Effector memory CD8-positive, alpha-beta T cell (primary cell): ENCODE measurements at regions not wholly inside any gene's neighbourhood (a gene's known extent, or its start where the extent isn't known, plus 50 kb on each side); places are given as distances from the start of the nearest gene placed in this dataset.

ENCODE experiments used
- ATAC-seq: fragments of 150-1000 bp; cut with Tn5 transposase; replicated peaks from 2 replicates; pipeline ENCODE4 v1.10.0; 2021; ENCODE audit warnings: mild to moderate bottlenecking, moderate library complexity
- DNase-seq, 3 experiments: peaks; one replicate each; pipeline ENCODE4 v3.0.0; 2021
- H3K27ac Mint-ChIP-seq, 2 donors: one replicate each; pipeline ENCODE4 v1.8.0; 2022; ENCODE audit warnings: mild to moderate bottlenecking in 2 of 2, mixed read lengths in 2 of 2, moderate library complexity in 2 of 2
- H3K27me3 Mint-ChIP-seq, 2 donors: one replicate each; pipeline ENCODE4 v1.8.0; 2022; ENCODE audit warnings: mixed read lengths in 2 of 2
- H3K36me3 Mint-ChIP-seq: one replicate; pipeline ENCODE4 v1.8.0; 2022; ENCODE audit warnings: mild to moderate bottlenecking, moderate library complexity, mixed read lengths; ENCODE audit not compliant: insufficient read depth
- H3K4me1 Mint-ChIP-seq, 2 donors: one replicate each; pipeline ENCODE4 v1.8.0; 2022; ENCODE audit warnings: low read depth in 2 of 2, mixed read lengths in 2 of 2
- H3K4me3 Mint-ChIP-seq, 2 donors: one replicate each; pipeline ENCODE4 v1.8.0; 2022; ENCODE audit warnings: mild to moderate bottlenecking in 2 of 2, mixed read lengths in 2 of 2, moderate library complexity in 2 of 2
- H3K9me3 Mint-ChIP-seq, 2 donors: one replicate each; pipeline ENCODE4 v1.8.0; 2022; ENCODE audit warnings: mixed read lengths in 2 of 2

DNA sequence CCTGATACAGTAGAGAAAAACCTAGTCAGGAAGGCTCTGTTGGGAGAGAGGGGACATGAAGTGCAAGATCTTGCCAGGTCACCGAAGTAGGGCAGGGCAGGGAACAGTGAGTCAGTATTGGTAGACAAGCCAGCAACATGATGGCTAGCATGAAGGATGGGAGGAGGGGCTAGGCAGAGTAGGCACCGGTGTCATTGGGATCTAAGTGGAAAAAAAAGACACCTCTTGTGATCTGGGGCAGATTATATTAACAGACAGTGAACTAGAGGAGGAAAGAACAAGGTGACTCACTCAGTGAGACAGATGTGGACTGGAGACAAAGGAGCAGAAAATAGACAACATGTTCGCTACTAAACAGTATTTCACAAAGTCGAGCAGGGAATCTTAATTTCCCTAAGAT, 149.2 kb upstream of the SLC24A5 start:
- ATAC-seq (no peak), DNase-seq (no peak)
- no peaks in the 10 kb centered on the region for H3K4me1 Mint-ChIP-seq
- no peak overlapping the region for H3K27ac Mint-ChIP-seq
- H3K9me3 Mint-ChIP-seq: peaks cover 0 to 5% of the 10 kb centered on the region in 2 donors
- H3K4me3 Mint-ChIP-seq: no peak overlapping the region
- H3K27me3 Mint-ChIP-seq: no peaks in the 10 kb centered on the region
- H3K36me3 Mint-ChIP-seq: no peaks in the 10 kb centered on the region

DNA sequence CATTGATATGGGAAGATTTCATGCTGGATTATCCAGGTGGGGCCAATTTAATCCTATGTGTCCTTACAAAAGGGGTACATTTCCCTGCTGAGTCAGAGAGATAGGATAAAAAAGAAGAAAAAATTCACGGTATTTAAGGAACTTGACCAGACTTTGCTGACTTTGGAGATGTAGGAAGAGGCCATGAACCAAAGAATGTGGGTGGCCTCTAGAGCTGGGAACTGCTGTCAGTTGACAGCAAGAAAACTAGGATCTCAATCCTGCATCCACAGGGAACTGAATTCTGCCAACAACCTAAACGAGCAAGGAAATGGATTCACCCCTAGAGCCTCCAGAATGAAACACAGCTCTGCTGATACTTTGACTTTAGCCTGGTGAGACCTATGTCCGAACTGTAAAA, 148.1 kb upstream of the SLC24A5 start:
- DNase-seq: no peak
- no peaks in the 10 kb centered on the region for H3K4me1 Mint-ChIP-seq
- peaks cover 2 to 4% of the 10 kb centered on the region in 2 donors for H3K9me3 Mint-ChIP-seq
- H3K36me3 Mint-ChIP-seq: no peaks in the 10 kb centered on the region
- ATAC-seq: no peak
- no peak overlapping the region for H3K4me3 Mint-ChIP-seq
- no peaks in the 10 kb centered on the region for H3K27me3 Mint-ChIP-seq
- H3K27ac Mint-ChIP-seq: no peak overlapping the region

DNA sequence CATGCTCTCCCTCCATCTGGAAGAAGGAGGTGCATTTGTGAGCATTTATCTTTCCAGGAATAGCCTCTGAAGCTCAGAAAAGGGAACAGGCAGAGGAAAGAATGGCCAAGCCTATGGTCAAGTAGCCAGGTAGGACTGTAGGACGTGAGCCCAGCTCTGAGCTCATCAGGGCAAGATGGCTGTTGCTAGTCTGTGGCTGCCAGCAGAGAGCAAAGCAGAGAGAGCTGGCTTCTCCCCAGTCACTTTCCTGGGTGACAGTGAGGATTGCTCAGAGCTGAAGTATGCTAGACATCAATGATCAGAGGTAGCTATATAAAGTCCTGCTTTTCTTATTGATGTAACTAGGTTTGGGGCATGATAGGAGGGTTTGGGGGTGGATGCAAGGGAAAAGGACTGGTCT, 146.1 kb upstream of the SLC24A5 start:
- Mint-ChIP-seq H3K4me1 (no peaks in the 10 kb centered on the region), H3K27me3 (no peaks in the 10 kb centered on the region), H3K36me3 (no peaks in the 10 kb centered on the region), H3K9me3 (peaks cover 3 to 9% of the 10 kb centered on the region in 2 donors), H3K27ac (no peak overlapping the region), H3K4me3 (no peak overlapping the region)
- DNase-seq: no peak
- no peak for ATAC-seq

- ATAC-seq: no peak
- H3K4me3 Mint-ChIP-seq: no peak overlapping the region
- H3K36me3 Mint-ChIP-seq: no peaks in the 10 kb centered on the region
- no peaks in the 10 kb centered on the region for H3K4me1 Mint-ChIP-seq
- H3K27ac Mint-ChIP-seq: no peak overlapping the region
- no peak for DNase-seq
- H3K27me3 Mint-ChIP-seq: no peaks in the 10 kb centered on the region
- peaks cover 3 to 9% of the 10 kb centered on the region in 2 donors for H3K9me3 Mint-ChIP-seq
Observed at GRCh38 chr15:47975427-47975826, 145.4 kb upstream of the SLC24A5 start.

DNA sequence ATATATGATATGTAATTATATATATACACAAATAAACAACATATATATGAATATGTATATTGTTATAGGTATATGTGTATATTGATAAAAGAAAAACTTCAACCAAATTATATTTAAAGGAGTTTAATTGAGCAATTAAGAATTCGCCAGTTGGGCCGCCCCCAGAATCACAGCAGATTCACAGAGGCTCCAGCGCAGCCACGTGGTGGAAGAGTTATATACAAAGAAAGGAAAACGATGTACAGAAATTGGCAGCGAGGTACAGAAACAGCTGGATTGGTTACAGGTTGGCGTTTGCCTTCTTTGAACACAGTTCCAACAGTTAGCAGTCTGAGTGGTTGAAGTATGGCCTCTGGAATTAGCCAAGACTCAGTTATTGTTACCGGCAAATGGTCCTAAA, 137.3 kb upstream of the SLC24A5 start:
- H3K9me3 Mint-ChIP-seq: no peaks in the 10 kb centered on the region
- H3K36me3 Mint-ChIP-seq: no peaks in the 10 kb centered on the region
- no peaks in the 10 kb centered on the region for H3K27me3 Mint-ChIP-seq
- no peaks in the 10 kb centered on the region for H3K4me1 Mint-ChIP-seq
- ATAC-seq (no peak), DNase-seq (no peak)
- no peak overlapping the region for H3K4me3 Mint-ChIP-seq
- H3K27ac Mint-ChIP-seq: no peak overlapping the region

- no peaks in the 10 kb centered on the region for H3K9me3 Mint-ChIP-seq
- ATAC-seq (no peak), DNase-seq (no peak)
- no peaks in the 10 kb centered on the region for H3K4me1 Mint-ChIP-seq
- no peak overlapping the region for H3K4me3 Mint-ChIP-seq
- H3K36me3 Mint-ChIP-seq: no peaks in the 10 kb centered on the region
- H3K27ac Mint-ChIP-seq: peak overlapping the region in 1 of 2 donors; percentile 55
- H3K27me3 Mint-ChIP-seq: no peaks in the 10 kb centered on the region
Observed at GRCh38 chr15:47985568-47985967, 135.2 kb upstream of the SLC24A5 start.

DNA sequence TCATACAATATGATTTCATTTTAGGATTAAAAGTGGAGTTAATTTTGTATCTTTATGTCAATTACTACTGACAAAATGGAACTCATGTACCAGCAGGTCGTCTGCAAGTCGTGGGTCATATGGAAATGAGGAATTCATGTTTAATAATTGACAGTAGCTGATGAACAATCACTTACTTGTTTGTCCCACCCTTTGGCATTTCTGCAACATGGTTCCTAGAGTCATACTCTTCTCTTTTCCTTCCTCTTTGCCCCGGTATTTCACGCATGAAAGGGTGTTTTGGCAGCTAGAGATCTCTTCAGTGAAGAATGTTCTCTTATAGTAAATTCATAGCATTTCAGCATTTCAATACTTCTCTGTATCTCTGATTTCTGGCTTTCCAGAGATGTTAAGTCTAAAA, 133.3 kb upstream of the SLC24A5 start:
- no peaks in the 10 kb centered on the region for H3K4me1 Mint-ChIP-seq
- no peaks in the 10 kb centered on the region for H3K9me3 Mint-ChIP-seq
- ATAC-seq (no peak), DNase-seq (no peak)
- no peaks in the 10 kb centered on the region for H3K27me3 Mint-ChIP-seq
- H3K36me3 Mint-ChIP-seq: no peaks in the 10 kb centered on the region
- no peak overlapping the region for H3K27ac Mint-ChIP-seq
- no peak overlapping the region for H3K4me3 Mint-ChIP-seq

- H3K36me3 Mint-ChIP-seq: no peaks in the 10 kb centered on the region
- DNase-seq (no peak), ATAC-seq (no peak)
- H3K27ac Mint-ChIP-seq: no peak overlapping the region
- no peaks in the 10 kb centered on the region for H3K4me1 Mint-ChIP-seq
- H3K4me3 Mint-ChIP-seq: no peak overlapping the region
- H3K27me3 Mint-ChIP-seq: no peaks in the 10 kb centered on the region
- H3K9me3 Mint-ChIP-seq: no peaks in the 10 kb centered on the region
Observed at GRCh38 chr15:47987908-47988532, 132.8 kb upstream of the SLC24A5 start.

DNA sequence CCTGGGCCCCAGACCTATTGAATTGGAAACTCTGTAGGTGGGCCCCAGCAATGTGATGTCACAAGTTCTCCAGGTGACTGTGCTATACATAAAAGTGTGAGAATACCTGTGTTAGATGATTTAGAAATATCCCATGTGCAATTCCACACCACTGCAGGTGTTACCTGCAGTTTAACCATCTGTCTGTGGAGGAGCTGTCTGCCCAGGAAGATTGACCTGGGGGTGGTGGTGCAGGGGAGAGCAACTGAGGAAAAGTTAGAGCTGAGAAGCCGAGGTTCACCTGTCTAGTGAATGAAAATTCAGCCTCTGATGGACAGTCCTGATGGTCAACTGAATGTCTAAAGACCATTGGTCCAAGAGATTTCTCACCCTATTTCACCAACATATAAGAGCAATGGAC, 132.2 kb upstream of the SLC24A5 start:
- no peak for ATAC-seq
- Mint-ChIP-seq H3K27ac (no peak overlapping the region), H3K36me3 (no peaks in the 10 kb centered on the region), H3K9me3 (no peaks in the 10 kb centered on the region), H3K27me3 (no peaks in the 10 kb centered on the region), H3K4me3 (no peak overlapping the region), H3K4me1 (no peaks in the 10 kb centered on the region)
- no peak for DNase-seq

DNA sequence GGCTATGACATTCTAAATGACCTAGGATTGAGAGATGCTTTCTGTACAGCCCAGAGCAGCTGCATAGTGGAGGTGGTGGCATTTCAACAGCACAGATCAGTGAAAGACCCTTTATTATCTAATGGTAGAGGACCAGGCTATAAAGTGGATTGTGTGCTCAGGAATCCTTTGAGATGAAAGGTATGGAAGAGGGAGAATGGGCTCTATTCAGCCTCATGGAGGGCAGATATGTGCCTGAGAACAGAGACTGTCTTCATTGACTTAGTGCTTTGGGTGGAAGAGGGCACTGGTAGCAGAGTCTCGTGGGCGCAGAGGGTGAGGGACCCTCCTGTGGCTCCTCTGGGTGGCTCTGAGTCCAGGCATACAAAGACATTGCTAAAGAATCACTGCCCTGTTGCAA, 130.0 kb upstream of the SLC24A5 start:
- H3K27ac Mint-ChIP-seq: no peak overlapping the region
- no peaks in the 10 kb centered on the region for H3K36me3 Mint-ChIP-seq
- DNase-seq: no peak
- H3K4me3 Mint-ChIP-seq: no peak overlapping the region
- H3K27me3 Mint-ChIP-seq: peaks cover 0 to 6% of the 10 kb centered on the region in 2 donors
- H3K4me1 Mint-ChIP-seq: no peaks in the 10 kb centered on the region
- ATAC-seq: no peak
- H3K9me3 Mint-ChIP-seq: peaks cover 0 to 2% of the 10 kb centered on the region in 2 donors

- no peak for DNase-seq
- no peak overlapping the region for H3K27ac Mint-ChIP-seq
- H3K9me3 Mint-ChIP-seq: peaks cover 0 to 2% of the 10 kb centered on the region in 2 donors
- H3K4me3 Mint-ChIP-seq: no peak overlapping the region
- H3K4me1 Mint-ChIP-seq: no peaks in the 10 kb centered on the region
- H3K27me3 Mint-ChIP-seq: peaks cover 0 to 6% of the 10 kb centered on the region in 2 donors
- H3K36me3 Mint-ChIP-seq: no peaks in the 10 kb centered on the region
- ATAC-seq: no peak
Observed at GRCh38 chr15:47991357-47991756, 129.4 kb upstream of the SLC24A5 start.

GRCh38 chr15:47993051-47993450, 127.7 kb upstream of the SLC24A5 start:
- H3K9me3 Mint-ChIP-seq: peaks cover 0 to 2% of the 10 kb centered on the region in 2 donors
- no peaks in the 10 kb centered on the region for H3K36me3 Mint-ChIP-seq
- no peaks in the 10 kb centered on the region for H3K4me1 Mint-ChIP-seq
- ATAC-seq (no peak), DNase-seq (no peak)
- H3K4me3 Mint-ChIP-seq: no peak overlapping the region
- H3K27ac Mint-ChIP-seq: no peak overlapping the region
- peaks cover 0 to 6% of the 10 kb centered on the region in 2 donors for H3K27me3 Mint-ChIP-seq

DNA sequence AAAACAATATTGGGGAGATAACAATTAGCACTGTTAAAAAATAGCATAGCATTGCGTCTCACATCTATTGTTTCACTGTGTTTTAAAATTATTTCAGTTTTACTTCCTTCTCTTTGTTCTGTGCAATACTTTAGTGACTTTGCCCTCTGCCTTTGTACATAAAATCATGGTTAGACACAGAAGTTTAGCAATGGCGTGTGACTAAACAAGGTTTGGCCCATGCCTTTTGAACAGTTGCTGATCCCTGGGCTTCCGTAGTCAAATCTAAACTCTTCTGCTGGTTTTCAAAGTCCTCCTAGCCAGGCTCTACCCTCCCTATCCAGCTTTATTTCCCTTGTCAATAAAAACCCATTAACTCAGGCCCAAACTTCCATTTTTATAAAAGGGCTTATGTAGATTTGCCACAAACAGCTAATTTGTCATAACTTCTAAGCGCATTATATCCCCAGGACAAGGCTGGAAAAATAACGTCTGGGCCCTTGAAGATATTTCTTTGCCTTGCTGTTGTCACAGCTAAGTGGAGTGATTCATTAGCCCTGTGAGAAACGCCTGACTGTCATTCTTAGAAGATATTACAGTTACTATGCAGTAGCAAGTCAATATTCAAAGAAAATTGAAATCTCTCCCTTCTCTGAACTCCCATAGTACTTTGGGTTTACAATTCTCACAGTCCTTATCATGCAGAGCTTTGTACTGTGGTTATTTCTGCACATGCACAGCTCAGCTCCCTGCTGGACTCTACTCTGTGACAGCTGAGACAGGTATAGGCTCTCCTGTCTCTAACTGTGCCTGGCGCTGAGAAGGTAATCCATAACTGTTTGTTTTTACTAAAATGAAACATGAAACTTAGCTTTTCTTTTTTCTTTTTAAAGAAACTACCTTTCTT, 123.4 kb upstream of the SLC24A5 start:
- H3K4me3 Mint-ChIP-seq: no peak overlapping the region
- peaks cover 0 to 6% of the 10 kb centered on the region in 2 donors for H3K27me3 Mint-ChIP-seq
- DNase-seq (no peak), ATAC-seq (no peak)
- peaks cover 0 to 2% of the 10 kb centered on the region in 2 donors for H3K9me3 Mint-ChIP-seq
- no peak overlapping the region for H3K27ac Mint-ChIP-seq
- H3K4me1 Mint-ChIP-seq: no peaks in the 10 kb centered on the region
- no peaks in the 10 kb centered on the region for H3K36me3 Mint-ChIP-seq

DNA sequence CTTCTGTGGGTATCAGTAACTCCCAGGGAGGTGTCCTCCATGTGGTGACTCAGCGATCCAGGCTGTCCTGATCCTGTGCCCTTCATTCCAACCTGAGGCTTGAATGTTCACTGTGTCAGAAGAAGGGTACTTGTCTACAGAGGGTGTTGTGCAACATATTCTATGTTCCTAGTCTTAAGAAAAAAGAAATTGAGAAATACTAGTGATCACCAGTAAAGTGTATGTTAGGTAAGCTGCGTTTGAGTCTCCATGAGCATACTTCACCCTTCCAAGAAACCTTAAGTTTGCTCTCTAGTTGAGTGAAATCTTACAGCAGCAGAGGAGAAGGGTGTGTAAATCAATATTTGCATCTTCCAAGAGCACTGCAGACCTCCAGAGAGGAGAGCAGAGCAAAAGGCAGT, 122.2 kb upstream of the SLC24A5 start:
- Mint-ChIP-seq H3K27ac (no peak overlapping the region), H3K9me3 (peaks cover 0 to 2% of the 10 kb centered on the region in 2 donors), H3K27me3 (peaks cover 0 to 6% of the 10 kb centered on the region in 2 donors), H3K4me3 (no peak overlapping the region), H3K36me3 (no peaks in the 10 kb centered on the region), H3K4me1 (no peaks in the 10 kb centered on the region)
- DNase-seq: no peak
- ATAC-seq: no peak
